Left ventricle myocardium inferior (tissue), 1 donor: ENCODE measurements at regions not wholly inside any gene's neighbourhood (a gene's known extent, or its start where the extent isn't known, plus 50 kb on each side); places are given as distances from the start of the nearest gene placed in this dataset.

Experiments used
- DNase-seq: peaks from one replicate; pipeline ENCODE4 v3.0.0-alpha.2; 2020
- H3K27ac ChIP-seq: fragments of 200-600 bp; replicated peaks from 2 replicates; pipeline ENCODE4 v1.8.0; 2021
- H3K27me3 ChIP-seq: fragments of 200-600 bp; 2 replicates; pipeline ENCODE4 v1.8.0; 2021; ENCODE audit warnings: low read depth
- H3K36me3 ChIP-seq: fragments of 200-600 bp; 2 replicates; pipeline ENCODE4 v1.8.0; 2021
- H3K4me1 ChIP-seq: fragments of 200-600 bp; 2 replicates; pipeline ENCODE4 v1.8.0; 2021
- H3K4me3 ChIP-seq: fragments of 200-600 bp; 2 replicates; pipeline ENCODE4 v1.8.0; 2021; ENCODE audit warnings: mild to moderate bottlenecking, moderate library complexity
- H3K9me3 ChIP-seq: fragments of 200-600 bp; replicated peaks from 2 replicates; pipeline ENCODE4 v1.8.0; 2021
- intact Hi-C: fragments of 100-400 bp; cut with micrococcal nuclease; formaldehyde crosslinking; loops from one replicate; pipeline ENCODE4 v1.11.0; 2022
- TF ChIP-seq, protein P1 (sequence below): fragments of 200-600 bp; IDR thresholded peaks from 2 replicates; pipeline ENCODE4 v1.8.0; 2021; ENCODE audit warnings: antibody characterized with exemption, mild to moderate bottlenecking, borderline replicate concordance
- donor health status: DM: no; HTN: yes; CAD: no; lungs with severe emphysema.

DNA sequence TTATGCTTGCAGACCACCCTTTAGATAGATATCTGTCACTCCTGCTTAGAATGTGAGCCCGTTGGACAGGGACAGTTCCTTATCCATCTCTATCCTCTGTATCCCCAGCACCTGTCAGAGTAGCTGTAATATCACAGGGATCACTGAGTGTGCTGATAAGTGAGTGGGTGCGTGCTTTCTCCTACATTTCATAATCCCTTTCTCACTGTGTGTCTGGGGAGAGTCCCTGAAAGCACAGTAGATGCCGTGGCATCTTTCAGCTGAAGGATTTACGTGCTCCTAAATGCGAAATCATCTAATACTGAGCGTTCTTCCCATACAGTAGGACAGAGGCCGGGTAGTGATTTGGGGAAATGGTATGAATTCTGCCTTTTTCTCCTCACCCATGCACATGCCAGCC is 198.9 kb upstream of the SASH1 start:
- Histone ChIP-seq H3K27ac (no peak overlapping the region), H3K27me3 (peaks cover 14% of the 10 kb centered on the region), H3K36me3 (no peaks in the 10 kb centered on the region), H3K9me3 (no peaks in the 10 kb centered on the region), H3K4me1 (no peaks in the 10 kb centered on the region), H3K4me3 (no peak overlapping the region)
- DNase-seq: no peak
- TF ChIP-seq, protein P1, sequence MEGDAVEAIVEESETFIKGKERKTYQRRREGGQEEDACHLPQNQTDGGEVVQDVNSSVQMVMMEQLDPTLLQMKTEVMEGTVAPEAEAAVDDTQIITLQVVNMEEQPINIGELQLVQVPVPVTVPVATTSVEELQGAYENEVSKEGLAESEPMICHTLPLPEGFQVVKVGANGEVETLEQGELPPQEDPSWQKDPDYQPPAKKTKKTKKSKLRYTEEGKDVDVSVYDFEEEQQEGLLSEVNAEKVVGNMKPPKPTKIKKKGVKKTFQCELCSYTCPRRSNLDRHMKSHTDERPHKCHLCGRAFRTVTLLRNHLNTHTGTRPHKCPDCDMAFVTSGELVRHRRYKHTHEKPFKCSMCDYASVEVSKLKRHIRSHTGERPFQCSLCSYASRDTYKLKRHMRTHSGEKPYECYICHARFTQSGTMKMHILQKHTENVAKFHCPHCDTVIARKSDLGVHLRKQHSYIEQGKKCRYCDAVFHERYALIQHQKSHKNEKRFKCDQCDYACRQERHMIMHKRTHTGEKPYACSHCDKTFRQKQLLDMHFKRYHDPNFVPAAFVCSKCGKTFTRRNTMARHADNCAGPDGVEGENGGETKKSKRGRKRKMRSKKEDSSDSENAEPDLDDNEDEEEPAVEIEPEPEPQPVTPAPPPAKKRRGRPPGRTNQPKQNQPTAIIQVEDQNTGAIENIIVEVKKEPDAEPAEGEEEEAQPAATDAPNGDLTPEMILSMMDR: no peak
- intact Hi-C loops: no loop called here

GRCh38 chr6:148144917-148145521 is 197.6 kb upstream of the SASH1 start:
- TF ChIP-seq, protein P1: peak; percentile 86
- intact Hi-C loops: no loop called here
- Histone ChIP-seq H3K9me3 (no peaks in the 10 kb centered on the region), H3K36me3 (no peaks in the 10 kb centered on the region), H3K4me3 (no peak overlapping the region), H3K27ac (no peak overlapping the region), H3K4me1 (no peaks in the 10 kb centered on the region), H3K27me3 (peaks cover 14% of the 10 kb centered on the region)
- DNase-seq: peak; percentile 76

DNA sequence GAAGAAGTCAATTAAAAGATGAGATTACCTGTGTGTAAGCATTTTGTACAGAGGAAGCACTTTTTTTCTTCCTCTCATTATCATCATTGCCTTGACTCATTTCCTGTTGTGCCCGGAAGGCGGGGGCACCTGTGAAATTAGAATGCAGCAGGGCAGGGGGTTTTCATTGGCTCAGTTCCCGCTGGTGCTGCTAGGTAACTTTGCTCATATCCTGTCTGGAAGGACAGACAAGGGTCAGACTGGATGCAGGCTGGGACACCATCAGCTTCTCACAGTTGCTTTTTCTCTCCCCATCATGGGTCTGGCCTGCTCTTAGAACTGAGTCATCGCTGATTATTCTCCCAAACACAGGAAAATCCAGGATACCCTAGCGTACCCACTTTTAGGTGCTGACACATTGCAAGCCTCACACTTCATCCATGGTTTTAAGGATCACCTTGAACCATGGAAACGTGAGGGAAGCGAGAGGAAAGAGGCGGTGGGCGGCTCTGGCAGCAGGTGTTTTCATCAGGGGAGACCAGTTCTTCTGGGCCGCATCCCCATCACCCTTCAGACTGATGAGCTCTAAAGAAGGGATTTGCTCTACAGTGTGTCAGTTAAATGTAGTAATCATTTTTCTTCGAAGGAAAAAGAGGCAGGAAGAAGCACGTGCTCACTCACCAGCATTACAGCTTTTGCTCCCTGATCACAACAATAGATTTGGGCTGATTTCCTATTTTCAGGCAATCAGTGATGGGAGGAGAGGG is 195.7 kb upstream of the SASH1 start:
- intact Hi-C loops: no loop called here
- H3K27ac ChIP-seq: no peak overlapping the region
- TF ChIP-seq, protein P1: no peak
- H3K36me3 ChIP-seq: no peaks in the 10 kb centered on the region
- DNase-seq: no peak
- no peaks in the 10 kb centered on the region for H3K4me1 ChIP-seq
- H3K27me3 ChIP-seq: peaks cover 14% of the 10 kb centered on the region
- no peaks in the 10 kb centered on the region for H3K9me3 ChIP-seq
- no peak overlapping the region for H3K4me3 ChIP-seq

- Histone ChIP-seq H3K27ac (no peak overlapping the region), H3K36me3 (no peaks in the 10 kb centered on the region), H3K9me3 (no peaks in the 10 kb centered on the region), H3K27me3 (peaks cover 14% of the 10 kb centered on the region), H3K4me1 (no peaks in the 10 kb centered on the region), H3K4me3 (no peak overlapping the region)
- TF ChIP-seq, protein P1: no peak
- intact Hi-C loops: no loop called here
- no peak for DNase-seq
These were observed 195.2 kb upstream of the SASH1 start for GRCh38 chr6:148147463-148147830.

GRCh38 chr6:148151896-148152643 is 190.6 kb upstream of the SASH1 start:
- Histone ChIP-seq H3K4me3 (no peak overlapping the region), H3K36me3 (no peaks in the 10 kb centered on the region), H3K27me3 (no peaks in the 10 kb centered on the region), H3K27ac (no peak overlapping the region), H3K4me1 (no peaks in the 10 kb centered on the region), H3K9me3 (no peaks in the 10 kb centered on the region)
- TF ChIP-seq, protein P1: no peak
- intact Hi-C loops: no loop called here
- DNase-seq: no peak
